Mesenteric fat pad (tissue), 1 donor: ENCODE measurements at regions not wholly inside any gene's neighbourhood (a gene's known extent, or its start where the extent isn't known, plus 50 kb on each side); places are given as distances from the start of the nearest gene placed in this dataset.

Source experiments
- DNase-seq: peaks from one replicate; pipeline ENCODE4 v3.0.0-alpha.2; 2020; ENCODE audit warnings: low spot score
- donor health status: DM: yes; HTN: yes; CAD: no.

DNA sequence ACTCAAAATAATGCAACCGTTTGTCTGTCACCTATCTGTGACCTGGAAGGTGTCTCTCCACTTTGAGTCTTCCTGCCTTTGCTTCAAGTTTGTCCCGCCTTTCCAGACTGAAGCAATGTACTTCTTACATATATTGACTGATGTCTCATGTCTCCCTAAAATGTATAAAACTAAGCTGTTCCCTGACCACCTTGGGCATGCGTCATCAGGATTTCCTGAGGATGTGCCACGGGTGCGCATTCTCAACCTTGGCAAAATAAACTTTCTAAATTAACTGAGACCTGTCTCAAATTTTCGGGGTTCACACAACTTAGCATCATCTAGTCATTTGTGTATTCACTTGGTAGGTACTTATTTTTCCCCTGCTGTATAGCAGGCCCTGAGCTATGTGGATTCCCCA lies 65.3 kb upstream of the JCAD start:
- no peak for DNase-seq

DNA sequence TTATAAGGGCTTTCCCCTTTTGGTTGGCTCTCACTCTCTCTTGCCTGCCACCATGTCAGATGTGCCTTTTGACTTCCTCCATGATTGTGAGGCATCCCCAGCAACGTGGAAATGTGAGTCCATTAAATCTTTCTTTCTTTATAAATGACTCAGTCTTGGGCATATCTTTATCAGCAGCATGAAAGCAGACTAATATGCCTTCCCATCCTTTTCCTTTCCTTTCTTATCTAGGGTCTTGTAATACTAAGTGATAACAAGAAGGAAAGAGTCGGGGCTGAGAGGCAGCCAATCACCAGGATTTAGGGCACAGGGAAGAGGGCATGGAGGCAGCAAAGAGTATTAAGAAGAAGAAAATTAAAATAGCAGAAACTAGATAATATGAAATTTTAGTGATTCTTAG lies 62.0 kb upstream of the JCAD start:
- DNase-seq, result no peak

DNA sequence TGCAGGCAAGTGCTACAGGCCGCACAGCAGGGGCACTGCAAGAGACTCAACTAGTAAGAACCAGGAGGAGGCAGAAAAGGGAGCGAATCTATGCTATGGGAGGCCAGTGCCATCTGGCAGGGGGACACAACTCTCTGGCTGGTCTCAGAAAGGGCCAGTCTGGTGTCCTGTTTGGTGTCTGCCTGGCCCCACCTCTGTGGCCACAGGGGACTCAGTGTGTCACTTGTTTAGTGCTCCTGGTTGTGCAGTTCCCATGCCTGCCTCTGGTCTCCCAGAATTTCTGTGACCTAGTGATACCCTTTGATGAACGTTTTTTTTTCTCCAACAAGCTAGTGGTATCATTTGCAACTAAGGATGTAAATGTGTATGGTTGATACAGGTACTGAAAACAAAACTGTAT lies 59.2 kb upstream of the JCAD start:
- no peak for DNase-seq

DNA sequence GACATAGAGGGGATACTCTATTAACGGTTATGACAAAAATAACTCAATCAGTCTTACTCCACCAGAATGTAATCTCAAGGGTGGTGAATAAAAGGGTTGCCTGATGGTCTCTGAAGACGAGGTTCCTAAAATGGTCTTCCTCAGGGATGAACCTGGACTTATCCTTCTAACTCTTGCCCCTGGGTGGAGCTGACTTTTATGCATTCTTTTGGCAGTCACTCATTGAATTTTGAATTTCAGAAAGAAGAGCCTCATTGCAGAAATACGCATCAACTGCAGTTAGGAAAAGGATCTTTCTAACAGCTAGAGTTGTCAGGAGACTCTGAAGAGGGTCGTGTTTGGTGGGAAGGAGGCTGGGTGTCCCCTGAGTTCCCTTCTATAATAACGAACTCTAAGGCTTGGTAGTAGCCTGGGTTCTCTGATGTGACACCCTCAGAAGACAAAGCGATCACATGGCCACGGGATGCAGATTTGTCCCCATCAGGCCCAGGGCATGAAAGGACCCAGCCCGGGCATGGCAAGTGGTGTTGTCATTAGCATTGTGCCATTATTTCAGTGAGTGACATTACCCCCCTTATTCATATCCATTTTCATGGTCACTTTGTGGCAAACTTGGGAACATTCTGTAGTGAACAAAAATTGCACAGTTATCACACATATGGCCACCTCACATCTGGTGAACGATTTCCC lies 58.6 kb upstream of the JCAD start:
- DNase-seq, result no peak

DNA sequence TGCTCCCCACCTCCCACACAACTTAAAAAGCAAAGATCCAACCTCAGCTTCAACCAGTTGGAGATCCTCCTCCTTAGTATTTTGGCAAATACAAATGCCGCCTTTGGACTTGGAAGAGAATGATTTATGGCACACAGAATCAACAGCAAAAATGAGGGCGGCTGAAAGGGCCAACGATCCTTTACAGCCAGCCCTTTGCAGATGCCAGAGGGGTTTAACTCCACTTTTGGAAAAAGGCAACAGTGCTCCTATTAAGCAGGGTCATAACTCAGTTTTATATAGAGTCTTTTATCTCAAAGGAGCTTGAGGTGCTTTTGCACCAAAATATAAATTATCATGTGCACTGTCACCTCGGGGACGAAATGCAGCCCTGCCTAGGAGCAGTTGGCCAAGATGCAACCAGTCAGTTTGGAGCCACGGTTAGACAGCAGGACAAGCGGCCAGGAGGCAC lies 56.7 kb upstream of the JCAD start:
- no peak for DNase-seq

DNA sequence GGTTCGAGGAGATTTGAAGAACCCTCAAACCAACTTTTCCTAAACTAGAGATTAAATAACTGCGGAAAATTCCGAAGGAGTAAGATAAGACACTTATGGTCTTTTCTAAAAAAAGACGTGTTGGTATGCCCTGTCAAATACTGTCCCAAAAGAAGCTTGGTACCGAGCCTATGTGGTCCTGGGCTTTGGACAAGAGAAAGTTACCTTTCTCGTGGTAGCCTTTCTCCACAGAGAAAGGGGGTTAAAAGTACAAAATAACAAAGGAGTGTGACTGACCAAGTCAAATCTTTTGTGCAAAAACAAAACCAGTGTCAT lies 56.2 kb upstream of the JCAD start:
- DNase-seq, result no peak

DNA sequence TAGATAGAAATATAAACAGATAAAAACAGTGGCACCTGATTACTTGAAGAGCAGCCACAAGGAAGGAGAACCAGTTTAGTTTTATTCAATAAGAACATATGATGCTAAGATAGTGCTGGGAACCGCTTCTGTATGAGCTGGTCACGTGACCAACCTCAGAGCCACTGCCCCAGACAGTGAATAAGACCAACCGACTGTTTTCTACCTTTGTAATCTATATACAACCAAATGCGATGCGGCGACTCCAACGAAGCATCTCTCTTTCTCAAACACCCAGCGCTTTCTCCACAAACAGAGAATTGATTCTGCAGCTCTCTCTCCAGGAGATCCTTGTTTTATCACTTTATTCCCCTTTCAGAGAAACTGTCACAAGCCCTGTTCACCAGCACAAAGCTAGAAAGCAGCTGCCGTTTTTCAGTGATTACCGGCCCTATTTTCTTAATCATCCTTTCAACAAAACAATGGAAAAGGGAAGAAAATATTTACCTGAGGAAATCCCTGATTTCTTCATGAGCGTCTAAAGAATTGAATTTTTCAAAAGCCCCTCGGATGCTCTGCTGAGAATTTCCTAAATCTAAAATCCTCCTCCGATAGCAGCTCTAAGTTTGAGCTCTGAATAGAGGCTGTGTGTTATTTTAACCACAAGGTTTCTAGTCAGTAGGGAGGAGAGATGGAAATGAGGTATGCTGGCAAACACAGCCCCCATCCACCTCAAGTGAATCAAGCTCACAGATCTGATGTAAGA lies 55.7 kb upstream of the JCAD start:
- no peak for DNase-seq

DNA sequence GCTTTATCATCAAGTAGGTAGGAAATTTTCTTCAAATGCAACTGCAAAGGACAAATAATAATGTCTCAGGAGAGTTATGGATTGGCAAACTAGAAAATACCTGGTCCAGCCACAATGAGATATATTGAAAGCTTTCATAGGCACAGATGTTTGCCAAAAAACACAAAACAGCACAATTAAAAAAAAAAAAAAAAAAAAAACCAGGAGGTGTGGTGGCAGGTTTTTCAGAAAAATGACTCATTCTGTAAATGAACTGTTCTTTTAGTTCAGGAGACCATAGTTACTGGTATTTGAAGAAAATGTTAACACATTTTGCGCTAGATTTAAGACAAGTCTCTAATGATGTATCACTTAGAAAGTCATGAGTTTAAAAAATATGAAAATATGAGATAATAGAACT lies 55.0 kb upstream of the JCAD start:
- no peak for DNase-seq

DNA sequence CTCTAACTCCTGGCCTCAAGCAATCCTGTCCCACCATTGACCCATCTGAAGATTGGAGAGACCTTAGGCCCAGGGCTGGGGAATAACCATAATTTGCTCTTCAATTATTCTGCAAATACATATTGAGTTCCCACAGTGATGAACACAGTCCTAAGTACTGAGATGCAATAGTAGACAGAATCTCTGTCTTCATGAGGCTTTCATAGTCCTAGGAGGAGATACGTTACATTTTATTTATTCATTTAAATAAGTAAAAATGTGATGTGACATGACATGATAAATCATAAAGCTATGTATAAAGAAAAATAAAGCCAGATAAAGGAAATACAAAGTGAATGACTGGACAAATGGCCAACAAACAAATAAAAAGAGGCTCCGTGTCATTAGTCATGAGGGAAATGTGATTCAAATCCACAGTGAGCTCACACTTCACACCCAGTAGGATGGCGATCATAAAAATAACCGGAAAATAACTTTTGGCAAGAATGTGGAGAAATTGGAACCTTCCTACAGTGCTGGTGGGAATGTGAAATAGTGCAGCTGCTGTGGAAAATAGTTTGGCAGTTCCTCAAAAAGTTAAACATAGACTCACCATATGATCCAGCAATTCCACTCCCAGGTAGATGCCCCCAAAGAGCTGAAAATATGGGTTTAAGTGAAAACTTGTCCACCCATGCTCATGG lies 52.1 kb upstream of the JCAD start:
- no peak for DNase-seq
